Lung (tissue), 11 donors: ENCODE measurements at regions not wholly inside any gene's neighbourhood (a gene's known extent, or its start where the extent isn't known, plus 50 kb on each side); places are given as distances from the start of the nearest gene placed in this dataset.
A peak's percentile ranks its signal among the peaks of the same experiment; 100 is the strongest.

Experiments
- ATAC-seq: fragments of 200-7000 bp; cut with Tn5 transposase; one replicate; pipeline ENCODE4 v1.9.1; 2020; ENCODE audit warnings: moderate number of reproducible peaks; ENCODE audit not compliant: insufficient read depth, low FRiP score
- DNase-seq, 3 donors: peaks; one replicate each; pipeline ENCODE4 v3.0.0-alpha.2; 2013 to 2017
- H3K27ac ChIP-seq, 2 donors: one replicate each; pipeline ENCODE4 v1.5.1; 2013; ENCODE audit warnings: mild to moderate bottlenecking in 2 of 2, moderate library complexity in 2 of 2, control low read depth in 1 of 2, inconsistent platforms in 1 of 2, low read depth in 1 of 2, low read length in 1 of 2
- H3K27me3 ChIP-seq, 3 donors: one replicate each; pipeline ENCODE4 v1.5.1; 2013; ENCODE audit warnings: low read length in 2 of 3; ENCODE audit not compliant: control insufficient read depth in 3 of 3, insufficient read depth in 3 of 3
- H3K36me3 ChIP-seq, 4 donors: one replicate each; pipeline ENCODE4 v1.5.1; 2013; ENCODE audit warnings: low read length in 4 of 4, mild to moderate bottlenecking in 1 of 4, moderate library complexity in 1 of 4; ENCODE audit not compliant: control insufficient read depth in 4 of 4, insufficient read depth in 4 of 4
- H3K4me1 ChIP-seq, 5 donors: one replicate each; pipeline ENCODE4 v1.5.1; 2013; ENCODE audit warnings: low read length in 5 of 5, mild to moderate bottlenecking in 2 of 5, moderate library complexity in 1 of 5; ENCODE audit not compliant: control insufficient read depth in 5 of 5, insufficient read depth in 5 of 5
- H3K4me3 ChIP-seq: one replicate; pipeline ENCODE4 v1.5.1; 2013; ENCODE audit warnings: mild to moderate bottlenecking, control low read depth, moderate library complexity
- H3K9ac ChIP-seq, 2 donors: one replicate each; pipeline ENCODE4 v1.5.1; 2013; ENCODE audit warnings: low read length in 2 of 2, control low read depth in 1 of 2; ENCODE audit not compliant: insufficient read depth in 1 of 2
- H3K9me3 ChIP-seq, 4 donors: one replicate each; pipeline ENCODE4 v1.5.1; 2013; ENCODE audit warnings: low read length in 3 of 4, mild to moderate bottlenecking in 1 of 4, moderate library complexity in 1 of 4; ENCODE audit not compliant: control insufficient read depth in 4 of 4, insufficient read depth in 3 of 4
- WGBS, 2 donors: extraction: QIAGEN DNeasy Blood & Tissue Kit; methylation state at CpG; one replicate each; pipeline ENCODE4 v1.1.7; 2013; 5-methylcytosine and 5-hydroxymethylcytosine counted together
- TF ChIP-seq, protein P1 (sequence below): IDR thresholded peaks from 2 replicates; pipeline ENCODE4 v1.5.1; 2012; ENCODE audit warnings: mild to moderate bottlenecking; ENCODE audit errors: control extremely low read depth, extremely low read depth
- donor health status: control.
- donor health status: control.
- donor health status: Bipolar disorder and iron deficiency.
- donor health status: healthy.
- donor health status: DM: yes; HTN: yes; CAD: no.

DNA sequence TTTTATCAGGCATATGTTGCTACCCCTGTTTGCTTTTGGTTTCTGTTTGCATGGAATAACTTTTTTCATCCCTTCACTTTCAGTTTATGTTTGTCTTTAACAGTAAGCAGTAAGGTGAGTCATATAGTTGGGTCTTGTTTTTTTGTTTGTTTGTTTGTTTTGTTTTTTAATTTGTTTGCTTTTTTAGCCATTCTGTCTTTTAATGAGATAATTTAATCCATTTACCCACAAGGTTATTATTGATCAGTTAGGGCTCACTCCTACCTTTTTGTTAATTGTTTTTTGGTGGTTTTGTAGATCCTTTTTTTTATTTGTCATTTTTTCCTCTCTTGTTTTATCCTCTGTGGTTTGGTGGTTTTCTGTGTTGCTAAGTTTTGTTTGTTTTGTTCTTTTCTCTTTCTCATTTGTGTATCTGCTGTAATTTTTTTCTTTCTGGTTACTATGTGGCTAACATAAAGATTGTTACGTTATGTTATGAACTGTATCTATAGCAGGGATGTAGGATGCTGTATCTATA, 379.5 kb upstream of the MAD2L1 start:
- TF ChIP-seq, protein P1, sequence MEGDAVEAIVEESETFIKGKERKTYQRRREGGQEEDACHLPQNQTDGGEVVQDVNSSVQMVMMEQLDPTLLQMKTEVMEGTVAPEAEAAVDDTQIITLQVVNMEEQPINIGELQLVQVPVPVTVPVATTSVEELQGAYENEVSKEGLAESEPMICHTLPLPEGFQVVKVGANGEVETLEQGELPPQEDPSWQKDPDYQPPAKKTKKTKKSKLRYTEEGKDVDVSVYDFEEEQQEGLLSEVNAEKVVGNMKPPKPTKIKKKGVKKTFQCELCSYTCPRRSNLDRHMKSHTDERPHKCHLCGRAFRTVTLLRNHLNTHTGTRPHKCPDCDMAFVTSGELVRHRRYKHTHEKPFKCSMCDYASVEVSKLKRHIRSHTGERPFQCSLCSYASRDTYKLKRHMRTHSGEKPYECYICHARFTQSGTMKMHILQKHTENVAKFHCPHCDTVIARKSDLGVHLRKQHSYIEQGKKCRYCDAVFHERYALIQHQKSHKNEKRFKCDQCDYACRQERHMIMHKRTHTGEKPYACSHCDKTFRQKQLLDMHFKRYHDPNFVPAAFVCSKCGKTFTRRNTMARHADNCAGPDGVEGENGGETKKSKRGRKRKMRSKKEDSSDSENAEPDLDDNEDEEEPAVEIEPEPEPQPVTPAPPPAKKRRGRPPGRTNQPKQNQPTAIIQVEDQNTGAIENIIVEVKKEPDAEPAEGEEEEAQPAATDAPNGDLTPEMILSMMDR: no peak
- DNase-seq: peak in 1 of 3 donors; percentile 46

DNA sequence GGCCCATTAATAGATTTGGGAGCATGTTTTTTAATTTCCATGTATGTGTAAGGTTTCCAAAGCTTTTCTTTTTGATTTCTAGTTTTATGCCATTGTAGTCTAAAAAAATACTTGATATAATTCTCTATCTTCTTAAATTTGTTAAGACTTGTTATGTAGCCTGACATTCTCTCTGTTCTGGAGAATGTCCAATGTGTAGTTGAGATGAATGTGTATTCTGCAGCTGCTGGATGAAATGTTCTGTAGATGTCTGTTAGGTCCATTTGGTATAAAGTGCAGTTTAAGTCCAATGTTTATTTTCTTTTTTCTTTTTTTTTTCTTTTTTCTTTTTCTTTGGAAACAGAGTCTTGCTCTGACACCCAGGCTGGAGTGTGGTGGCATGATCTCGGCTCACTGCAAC, 378.5 kb upstream of the MAD2L1 start:
- ATAC-seq: no peak
- Histone ChIP-seq H3K9ac (no peak overlapping the region), H3K36me3 (no peaks in the 10 kb centered on the region), H3K4me3 (no peak overlapping the region), H3K27ac (no peak overlapping the region), H3K27me3 (no peaks in the 10 kb centered on the region), H3K9me3 (no peaks in the 10 kb centered on the region), H3K4me1 (peaks cover 0 to 36% (median 0%) of the 10 kb centered on the region in 5 donors)
- peak in 1 of 3 donors; percentile 63 for DNase-seq
- TF ChIP-seq, protein P1: no peak
- 78 to 95% methylated on average over 1 of the region's 1 CpG for WGBS, 2 donors

More for the DNA sequence above, 379.5 kb upstream of the MAD2L1 start:
- no peak overlapping the region for H3K9ac ChIP-seq
- H3K27me3 ChIP-seq: no peaks in the 10 kb centered on the region
- no peak overlapping the region for H3K4me3 ChIP-seq
- no peaks in the 10 kb centered on the region for H3K36me3 ChIP-seq
- peaks cover 0 to 31% (median 0%) of the 10 kb centered on the region in 5 donors for H3K4me1 ChIP-seq
- no peak for ATAC-seq
- no peaks in the 10 kb centered on the region for H3K9me3 ChIP-seq
- WGBS, 2 donors: 80 to 87% methylated on average over 1 of the region's 1 CpG
- H3K27ac ChIP-seq: no peak overlapping the region

DNA sequence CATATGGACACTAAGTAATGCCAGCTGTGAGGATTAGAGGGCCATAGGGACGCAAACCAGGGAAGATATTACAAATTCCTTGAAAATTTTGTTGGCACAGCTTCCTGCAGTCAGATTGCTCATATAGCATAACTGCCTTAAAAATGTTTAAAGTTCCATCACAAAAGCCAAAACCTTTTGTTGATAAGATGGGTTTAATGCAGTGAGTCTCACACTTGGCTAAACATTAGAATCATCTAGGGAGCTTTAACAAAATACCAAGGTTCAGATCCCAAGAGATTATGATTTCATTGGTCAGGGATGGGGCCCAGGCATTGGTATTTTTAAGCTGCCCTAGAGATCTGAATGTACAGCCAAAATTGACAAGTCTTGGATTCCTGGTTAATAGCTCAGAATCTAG, 376.5 kb upstream of the MAD2L1 start:
- Histone ChIP-seq H3K36me3 (no peaks in the 10 kb centered on the region), H3K4me1 (peaks cover 0 to 26% (median 0%) of the 10 kb centered on the region in 5 donors), H3K9me3 (no peaks in the 10 kb centered on the region), H3K27me3 (no peaks in the 10 kb centered on the region), H3K9ac (no peak overlapping the region), H3K27ac (no peak overlapping the region), H3K4me3 (no peak overlapping the region)
- 88 to 92% methylated on average over 1 of the region's 1 CpG for WGBS, 2 donors
- peak in 1 of 3 donors; percentile 50 for DNase-seq
- TF ChIP-seq, protein P1: no peak
- ATAC-seq: no peak

DNA sequence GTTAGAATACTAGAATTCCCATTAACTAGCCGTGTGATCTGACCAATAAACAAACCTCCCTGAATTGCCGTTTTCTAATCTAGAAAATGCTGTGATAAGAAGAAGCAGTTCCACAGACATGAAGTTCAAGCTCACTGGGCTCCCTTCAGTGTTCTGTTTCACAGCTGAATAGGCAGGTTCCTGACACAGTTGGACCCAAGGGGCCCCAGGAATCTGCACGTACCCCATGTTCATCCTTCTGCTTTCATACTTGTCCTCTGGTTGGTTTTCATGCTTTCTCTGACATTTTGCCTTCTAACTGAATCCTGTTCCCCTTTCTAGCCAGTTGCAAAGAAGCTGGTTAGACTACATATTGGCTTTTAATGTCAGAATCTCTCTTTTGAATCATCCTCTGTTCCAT, 374.1 kb upstream of the MAD2L1 start:
- 65 to 71% methylated on average over 3 of the region's 3 CpGs for WGBS, 2 donors
- Histone ChIP-seq H3K9me3 (no peaks in the 10 kb centered on the region), H3K27ac (no peak overlapping the region), H3K27me3 (no peaks in the 10 kb centered on the region), H3K9ac (no peak overlapping the region), H3K36me3 (no peaks in the 10 kb centered on the region), H3K4me1 (peaks cover 0 to 17% (median 0%) of the 10 kb centered on the region in 5 donors), H3K4me3 (no peak overlapping the region)
- no peak for DNase-seq
- TF ChIP-seq, protein P1: no peak
- ATAC-seq: no peak
